ENCODE measurements at regions not wholly inside any gene's neighbourhood (a gene's known extent, or its start where the extent isn't known, plus 50 kb on each side); places are given as distances from the start of the nearest gene placed in this dataset. TPM values are rescaled to one million over a fixed set of nuclear protein-coding genes. Genes with fewer than 3 reads are reported as not detected.
A peak's percentile ranks its signal among the peaks of the same experiment; 100 is the strongest.

DNA sequence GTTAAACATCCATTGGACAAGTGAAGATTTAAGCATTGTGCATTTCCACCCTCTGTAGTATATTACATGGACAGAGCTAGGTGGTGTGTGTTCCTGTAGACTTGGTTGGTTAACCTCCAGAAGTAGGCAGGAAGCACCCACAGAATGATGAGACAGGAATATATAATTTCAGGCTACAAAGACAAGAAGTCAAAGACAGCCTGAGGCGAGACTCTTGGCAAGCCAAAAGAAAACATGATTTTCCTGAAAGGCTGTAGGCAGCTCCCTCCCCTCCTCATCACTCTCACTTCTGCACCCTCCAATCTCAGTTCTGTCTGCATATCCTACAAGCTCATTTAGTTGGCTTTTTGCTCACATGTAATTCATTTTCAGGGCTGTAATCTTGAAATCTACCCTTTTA, 110.0 kb upstream of the SLC35B3 start:
- no peak for DNase-seq (ENCODE audit: low spot score)

DNA sequence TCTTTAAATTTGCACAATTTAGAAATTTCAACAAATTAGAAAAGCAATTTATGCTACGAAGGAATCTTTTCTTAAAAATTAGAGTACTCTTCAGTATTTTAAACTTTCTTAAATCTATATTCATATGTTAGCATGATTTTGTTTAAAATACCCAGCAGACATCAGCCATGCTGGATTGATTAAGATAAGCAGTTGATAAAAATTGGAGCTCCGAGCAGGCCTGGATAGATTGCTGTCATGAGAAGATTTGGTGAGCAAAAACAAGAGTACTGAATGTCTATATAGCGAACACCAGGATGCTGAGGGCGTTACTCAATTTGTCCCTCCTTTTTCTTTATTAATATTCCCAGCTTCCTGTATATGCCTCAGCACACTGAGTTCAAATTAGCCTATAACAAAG, 108.4 kb upstream of the SLC35B3 start:
- DNase-seq (ENCODE audit: low spot score) = no peak

GRCh38 chr6:8539453-8539852, 104.1 kb upstream of the SLC35B3 start:
- DNase-seq (ENCODE audit: low spot score) = peak; percentile 27

DNA sequence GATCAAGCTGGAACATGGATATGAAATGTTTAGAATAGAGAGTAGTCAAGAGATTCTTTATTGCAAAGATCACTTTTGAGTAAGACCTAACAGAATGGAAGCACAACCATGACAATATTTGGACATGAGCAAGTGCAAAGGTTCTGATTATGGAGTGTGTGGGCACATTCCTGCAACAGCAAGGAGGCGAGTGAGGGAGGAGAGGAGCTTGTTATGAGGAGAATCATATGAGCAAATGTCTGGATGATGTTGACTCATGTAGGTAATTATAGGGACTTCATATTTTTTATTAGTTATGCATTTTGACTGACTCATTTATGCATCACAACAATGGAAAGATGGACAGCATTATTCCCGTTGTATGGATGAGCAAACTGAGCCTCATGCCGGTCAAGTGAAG, 100.8 kb upstream of the SLC35B3 start:
- no peak for DNase-seq (ENCODE audit: low spot score)

GRCh38 chr6:8535519-8535918, 100.2 kb upstream of the SLC35B3 start:
- no peak for DNase-seq (ENCODE audit: low spot score)

DNA sequence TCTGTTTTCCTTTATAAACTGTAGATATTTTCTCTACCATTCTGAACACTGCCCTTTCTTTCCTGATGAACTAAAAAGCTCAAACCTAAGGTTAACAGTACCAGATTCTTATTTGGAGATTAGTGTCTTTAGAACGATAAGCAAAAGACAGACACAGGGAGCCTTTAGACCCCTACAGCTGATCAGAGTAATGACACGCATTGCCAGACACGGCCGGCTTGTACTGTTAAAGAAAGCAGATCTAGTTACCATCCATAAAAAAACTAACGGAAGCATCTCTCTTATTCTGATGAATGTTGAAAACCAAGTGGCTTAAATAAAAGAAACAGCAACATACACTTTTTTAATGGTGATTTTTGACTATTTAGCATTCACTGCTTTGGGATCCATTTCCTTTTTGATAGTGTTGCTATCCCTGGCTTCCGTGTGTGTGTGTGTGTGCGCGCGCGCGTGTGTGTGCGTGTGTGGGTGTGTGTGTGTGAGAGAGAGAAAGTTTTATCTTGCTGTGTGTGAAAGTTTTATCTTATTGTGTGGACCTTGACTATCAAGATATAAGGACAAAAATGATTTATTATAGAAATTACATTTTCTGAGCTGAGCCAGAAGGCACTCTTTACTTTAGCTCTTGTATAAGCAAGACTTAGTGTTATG, 95.6 kb upstream of the SLC35B3 start:
- DNase-seq (ENCODE audit: low spot score) = no peak

- DNase-seq (ENCODE audit: low spot score) = no peak
Measured at GRCh38 chr6:8529250-8529649, 93.9 kb upstream of the SLC35B3 start.

- no peak for DNase-seq (ENCODE audit: low spot score)
Measured at GRCh38 chr6:8527818-8528217, 92.5 kb upstream of the SLC35B3 start.

DNA sequence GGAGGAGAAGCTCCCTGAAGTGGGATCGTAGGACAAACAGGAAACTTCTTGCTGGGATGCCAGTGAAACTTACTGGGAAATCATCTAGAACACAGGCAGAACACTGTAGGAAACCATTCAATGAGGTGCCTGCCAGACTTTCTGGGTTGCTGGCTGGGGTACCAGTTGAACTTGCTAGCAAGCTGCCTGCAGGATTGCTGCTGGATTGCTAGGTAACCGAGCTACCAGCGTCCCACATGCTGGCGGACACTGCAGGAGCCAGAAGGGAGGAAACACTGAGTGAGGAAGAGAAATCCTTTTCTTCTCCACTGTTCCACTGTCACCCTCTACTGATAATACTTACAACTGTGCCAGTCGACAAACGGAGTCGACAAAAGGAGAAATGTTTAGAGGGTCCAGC, 91.3 kb upstream of the SLC35B3 start:
- DNase-seq (ENCODE audit: low spot score) = no peak

- no peak for DNase-seq (ENCODE audit: low spot score)
Measured at GRCh38 chr6:8525370-8525769, 90.0 kb upstream of the SLC35B3 start.

DNA sequence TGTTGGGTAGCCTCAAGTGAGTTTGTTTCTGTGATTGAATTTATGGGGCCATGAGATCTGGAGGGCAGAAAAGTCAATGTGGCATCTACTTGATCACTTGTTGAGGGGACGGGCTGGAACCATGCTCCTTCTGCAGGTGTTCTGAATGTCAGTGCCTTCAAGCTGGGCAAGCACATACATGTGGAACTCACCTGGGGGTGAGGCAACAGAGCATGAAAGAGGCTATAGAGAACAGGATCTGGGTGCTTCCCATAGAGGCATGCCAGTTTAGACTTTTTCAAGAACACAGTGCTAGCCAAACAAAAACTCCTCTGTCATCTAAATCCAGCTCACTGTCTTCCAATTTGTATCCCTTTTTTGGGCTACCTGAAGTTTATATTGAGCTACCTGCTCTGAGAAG, 77.8 kb upstream of the SLC35B3 start:
- no peak for DNase-seq (ENCODE audit: low spot score)

- no peak for DNase-seq (ENCODE audit: low spot score)
Measured at GRCh38 chr6:8507286-8507685, 71.9 kb upstream of the SLC35B3 start.

GRCh38 chr6:8506126-8506525, 70.8 kb upstream of the SLC35B3 start:
- no peak for DNase-seq (ENCODE audit: low spot score)

DNA sequence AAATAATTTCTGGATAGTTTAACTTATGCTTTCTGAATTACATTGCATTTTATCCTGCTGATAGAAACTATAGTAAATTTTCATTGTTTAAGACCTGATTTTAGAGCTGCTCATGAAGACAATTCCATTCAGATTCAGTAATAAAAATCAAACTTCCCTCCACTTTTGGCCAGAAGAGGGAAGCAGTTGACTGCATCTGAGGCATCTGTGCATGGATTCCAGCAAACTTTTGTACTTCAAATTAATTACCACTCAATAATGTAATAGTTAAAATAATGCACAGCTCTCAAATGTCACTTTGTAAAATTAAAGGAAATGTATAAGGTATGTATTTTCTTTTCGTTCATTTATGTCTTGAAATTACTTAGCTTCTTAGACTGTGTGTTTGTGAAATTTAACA, 64.2 kb upstream of the SLC35B3 start:
- peak; percentile 31 for DNase-seq (ENCODE audit: low spot score)

- no peak for DNase-seq (ENCODE audit: low spot score)
Measured at GRCh38 chr6:8494730-8495129, 59.4 kb upstream of the SLC35B3 start.

GRCh38 chr6:8492536-8493133, 57.3 kb upstream of the SLC35B3 start:
- no peak for DNase-seq (ENCODE audit: low spot score)

Small RNA genes lying in the stretch of these regions (small RNA-seq; reads per million reads assigned to genes)
- gene RF02101 (not detected), gene RNU6ATAC21P (not detected)

Data from HT-29 (cell line).